ENCODE measurements at regions not wholly inside any gene's neighbourhood (a gene's known extent, or its start where the extent isn't known, plus 50 kb on each side); places are given as distances from the start of the nearest gene placed in this dataset.

- no peak for DNase-seq (ENCODE audit: low read depth)
- H3K4me3 ChIP-seq (ENCODE audit: control insufficient read depth, low read depth, low read length) = no peak overlapping the region
- peak; percentile 11 for TF ChIP-seq CTCF (IDR thresholded peaks at IDR 0.05; ENCODE audit: control insufficient read depth, insufficient read depth, low read depth, low read length, missing control alignments)
Measured at GRCh38 chr15:88337993-88338392, 81.5 kb upstream of the NTRK3 start.

GRCh38 chr15:88335074-88335473, 78.5 kb upstream of the NTRK3 start:
- H3K4me3 ChIP-seq (ENCODE audit: control insufficient read depth, low read depth, low read length) = no peak overlapping the region
- TF ChIP-seq CTCF (IDR thresholded peaks at IDR 0.05; ENCODE audit: control insufficient read depth, insufficient read depth, low read depth, low read length, missing control alignments) = no peak
- DNase-seq (ENCODE audit: low read depth) = no peak

- no peak overlapping the region for H3K4me3 ChIP-seq (ENCODE audit: control insufficient read depth, low read depth, low read length)
- no peak for DNase-seq (ENCODE audit: low read depth)
- TF ChIP-seq CTCF (IDR thresholded peaks at IDR 0.05; ENCODE audit: control insufficient read depth, insufficient read depth, low read depth, low read length, missing control alignments) = no peak
Measured at GRCh38 chr15:88334436-88334835, 77.9 kb upstream of the NTRK3 start.

- no peak overlapping the region for H3K4me3 ChIP-seq (ENCODE audit: control insufficient read depth, low read depth, low read length)
- no peak for DNase-seq (ENCODE audit: low read depth)
- TF ChIP-seq CTCF (IDR thresholded peaks at IDR 0.05; ENCODE audit: control insufficient read depth, insufficient read depth, low read depth, low read length, missing control alignments) = peak; percentile 41
Measured at GRCh38 chr15:88331291-88331690, 74.8 kb upstream of the NTRK3 start.

GRCh38 chr15:88326924-88327323, 70.4 kb upstream of the NTRK3 start:
- H3K4me3 ChIP-seq (ENCODE audit: control insufficient read depth, low read depth, low read length) = no peak overlapping the region
- DNase-seq (ENCODE audit: low read depth) = no peak
- TF ChIP-seq CTCF (IDR thresholded peaks at IDR 0.05; ENCODE audit: control insufficient read depth, insufficient read depth, low read depth, low read length, missing control alignments) = no peak

- no peak overlapping the region for H3K4me3 ChIP-seq (ENCODE audit: control insufficient read depth, low read depth, low read length)
- no peak for DNase-seq (ENCODE audit: low read depth)
- no peak for TF ChIP-seq CTCF (IDR thresholded peaks at IDR 0.05; ENCODE audit: control insufficient read depth, insufficient read depth, low read depth, low read length, missing control alignments)
Measured at GRCh38 chr15:88324741-88325065, 68.2 kb upstream of the NTRK3 start.

All from AG09309 (cell line).